ENCODE measurements at regions not wholly inside any gene's neighbourhood (a gene's known extent, or its start where the extent isn't known, plus 50 kb on each side); places are given as distances from the start of the nearest gene placed in this dataset.

DNA sequence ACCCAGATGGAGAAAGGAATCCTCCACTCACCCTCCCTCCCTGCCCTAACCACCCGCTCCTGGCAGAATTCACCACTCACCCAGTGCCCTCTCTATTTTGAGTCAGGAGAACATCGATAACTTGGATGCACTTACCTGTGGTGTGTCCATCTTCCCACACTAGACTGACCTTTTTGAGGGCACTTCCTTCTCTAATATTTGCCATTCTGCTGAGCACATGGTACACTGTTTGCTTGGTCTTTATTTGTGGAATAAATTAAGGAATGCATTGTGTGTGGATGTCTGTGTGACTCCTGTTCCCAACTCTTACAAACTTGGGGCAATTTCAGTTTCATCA lies 133.7 kb downstream of the ACKR3 start:
- Histone ChIP-seq H3K23me2 (ENCODE audit: low read depth, low read length) (peaks cover 2% of the 10 kb centered on the region; the same call in 1 of the 2 replicates), H3K56ac (replicated peaks; ENCODE audit: insufficient read length, low read depth, low read length) (no peak overlapping the region), H2AFZ (ENCODE audit: low read length) (no peak overlapping the region), H2AK5ac (ENCODE audit: low read depth, low read length) (no peak overlapping the region), H2BK20ac (ENCODE audit: low read length) (no peak overlapping the region), H3K79me1 (ENCODE audit: low read depth, low read length) (no peaks in the 10 kb centered on the region), H3K4ac (replicated peaks; ENCODE audit: insufficient read length, low read depth, low read length) (no peak overlapping the region), H3K23ac (ENCODE audit: insufficient read length) (no peak overlapping the region), H3K4me3 (ENCODE audit: extremely low read depth in 1 of 4, insufficient read depth in 2 of 4, low read depth in 3 of 4, low read length in 4 of 4) (no peak overlapping the region), H3K9me3 (ENCODE audit: insufficient read depth in 2 of 2, low read depth in 1 of 2, low read length in 1 of 2) (no peaks in the 10 kb centered on the region), H3K79me2 (ENCODE audit: control insufficient read depth in 1 of 2, insufficient read depth in 2 of 2, low read length in 2 of 2) (no peaks in the 10 kb centered on the region), H2BK12ac (ENCODE audit: low read depth, low read length) (no peak overlapping the region), H3K18ac (ENCODE audit: extremely low read depth, low read length) (no peak overlapping the region), H3K27me3 (replicated peaks in 1 of 4; ENCODE audit: control insufficient read depth in 3 of 4, extremely low read depth in 1 of 4, insufficient read depth in 3 of 4, low read length in 3 of 4) (no peaks in the 10 kb centered on the region), H3K27ac (ENCODE audit: low read depth, low read length) (no peak overlapping the region), H3K4me2 (ENCODE audit: insufficient read depth in 1 of 2, low read depth in 2 of 2, low read length in 2 of 2) (no peak overlapping the region), H2BK5ac (ENCODE audit: low read depth, low read length) (no peak overlapping the region), H3K9ac (replicated peaks in 1 of 4; ENCODE audit: extremely low read depth in 1 of 4, low read depth in 3 of 4, low read length in 3 of 4) (no peak overlapping the region), H3K4me1 (replicated peaks in 1 of 4; ENCODE audit: control insufficient read depth in 3 of 4, insufficient read depth in 4 of 4, low read length in 3 of 4) (no peaks in the 10 kb centered on the region; a peak in 1 of 7 replicates), H4K5ac (ENCODE audit: insufficient read length, low read depth, low read length) (no peak overlapping the region), H4K91ac (replicated peaks; ENCODE audit: insufficient read length, low read length) (no peak overlapping the region), H3K14ac (ENCODE audit: insufficient read length) (no peak overlapping the region), H4K8ac (ENCODE audit: extremely low read depth, insufficient read depth, low read length) (no peak overlapping the region), H2BK15ac (ENCODE audit: low read length) (no peak overlapping the region), H4K20me1 (replicated peaks in 1 of 2; ENCODE audit: control insufficient read depth in 1 of 2, insufficient read depth in 2 of 2, low read length in 2 of 2) (peaks cover 2 to 4% of the 10 kb centered on the region in 2 experiments), H2BK120ac (replicated peaks; ENCODE audit: low read depth, low read length) (no peak overlapping the region), H3K36me3 (ENCODE audit: control insufficient read depth in 2 of 4, insufficient read depth in 4 of 4, low read length in 3 of 4) (no peaks in the 10 kb centered on the region; a peak in 1 of 8 replicates)
- ChIA-PET CTCF (ENCODE audit: partially characterized antibody) (interaction anchor here (0.6 kb wide), 1 partner anchor 91 kb away, joined by 3 read pairs; no protein-coding TSS in a partner anchor), POLR2A (ENCODE audit: partially characterized antibody) (no interaction called here)
- TF ChIP-seq, protein P1, sequence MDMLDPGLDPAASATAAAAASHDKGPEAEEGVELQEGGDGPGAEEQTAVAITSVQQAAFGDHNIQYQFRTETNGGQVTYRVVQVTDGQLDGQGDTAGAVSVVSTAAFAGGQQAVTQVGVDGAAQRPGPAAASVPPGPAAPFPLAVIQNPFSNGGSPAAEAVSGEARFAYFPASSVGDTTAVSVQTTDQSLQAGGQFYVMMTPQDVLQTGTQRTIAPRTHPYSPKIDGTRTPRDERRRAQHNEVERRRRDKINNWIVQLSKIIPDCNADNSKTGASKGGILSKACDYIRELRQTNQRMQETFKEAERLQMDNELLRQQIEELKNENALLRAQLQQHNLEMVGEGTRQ (IDR thresholded peaks at IDR 0.05; ENCODE audit: low read length): no peak
- TF ChIP-seq EGR1 (IDR thresholded peaks at IDR 0.05; ENCODE audit: borderline replicate concordance, low read depth, low read length): no peak
- TF ChIP-seq POLR2AphosphoS5 (IDR thresholded peaks at IDR 0.05; ENCODE audit: low read depth, low read length): no peak
- TF ChIP-seq ZNF274 (IDR thresholded peaks at IDR 0.05; ENCODE audit: borderline replicate concordance, extremely low read depth, low read length): no peak
- no peak for TF ChIP-seq POU5F1 (IDR thresholded peaks at IDR 0.05; ENCODE audit: low read depth, low read length)
- no peak for FAIRE-seq
- DNase-seq (ENCODE audit: low read depth in 1 of 2, low spot score in 2 of 2): no peak
- 82% methylated on average over 2 of the region's 2 CpGs; no CpG with 5 or more reads in 1 of the 2 experiments for WGBS, 2 experiments (ENCODE audit: extremely low coverage in 1 of 2, insufficient coverage in 1 of 2, insufficient read length in 1 of 2, insufficient replicate concordance in 2 of 2, low coverage in 1 of 2, low lambda C conversion rate in 2 of 2, missing lambda C conversion rate in 1 of 2)

Data from H1 (cell line).